Rectal smooth muscle tissue (tissue), 1 donor: ENCODE measurements at regions not wholly inside any gene's neighbourhood (a gene's known extent, or its start where the extent isn't known, plus 50 kb on each side); places are given as distances from the start of the nearest gene placed in this dataset.
"Not testable (repeated sequence)": the region's sequence is repeated elsewhere in the genome, so short reads cannot be mapped to it uniquely, and the experiment has no call there.

Experiments
- H3K27ac ChIP-seq: one replicate; pipeline ENCODE4 v1.7.0; 2013; ENCODE audit warnings: low read depth, low read length, inconsistent platforms
- H3K27me3 ChIP-seq: one replicate; pipeline ENCODE4 v1.7.0; 2013; ENCODE audit warnings: low read length; ENCODE audit not compliant: control insufficient read depth, insufficient read depth
- H3K36me3 ChIP-seq: one replicate; pipeline ENCODE4 v1.7.0; 2013; ENCODE audit warnings: low read length; ENCODE audit not compliant: control insufficient read depth, insufficient read depth
- H3K4me1 ChIP-seq: one replicate; pipeline ENCODE4 v1.7.0; 2013; ENCODE audit warnings: low read length; ENCODE audit not compliant: control insufficient read depth, insufficient read depth
- H3K4me3 ChIP-seq: one replicate; pipeline ENCODE4 v1.7.0; 2013; ENCODE audit warnings: low read length
- H3K9ac ChIP-seq: one replicate; pipeline ENCODE4 v1.7.0; 2013; ENCODE audit warnings: low read length

- not testable (repeated sequence) for H3K4me3 ChIP-seq, H3K27me3 ChIP-seq
Observed at GRCh38 chr3:87740894-87741293, 317.9 kb downstream of the CGGBP1 start.

GRCh38 chr3:87737817-87738216 lies 321.0 kb downstream of the CGGBP1 start:
- H3K4me3 ChIP-seq, H3K9ac ChIP-seq, H3K36me3 ChIP-seq, H3K27me3 ChIP-seq, H3K4me1 ChIP-seq, H3K27ac ChIP-seq: not testable (repeated sequence)

More at GRCh38 chr3:87740894-87741293, 317.9 kb downstream of the CGGBP1 start:
- H3K4me1 ChIP-seq, H3K36me3 ChIP-seq, H3K9ac ChIP-seq, H3K27ac ChIP-seq: not testable (repeated sequence)

GRCh38 chr3:87733671-87734367 lies 325.0 kb downstream of the CGGBP1 start:
- Histone ChIP-seq H3K4me3 (no peak overlapping the region), H3K9ac (no peak overlapping the region), H3K36me3 (no peaks in the 10 kb centered on the region), H3K27ac (no peak overlapping the region), H3K27me3 (no peaks in the 10 kb centered on the region), H3K4me1 (no peaks in the 10 kb centered on the region)

GRCh38 chr3:87732294-87732693 lies 326.5 kb downstream of the CGGBP1 start:
- H3K9ac ChIP-seq: no peak overlapping the region
- H3K4me3 ChIP-seq: no peak overlapping the region
- no peaks in the 10 kb centered on the region for H3K36me3 ChIP-seq
- no peaks in the 10 kb centered on the region for H3K4me1 ChIP-seq
- H3K27me3 ChIP-seq: no peaks in the 10 kb centered on the region
- H3K27ac ChIP-seq: no peak overlapping the region

GRCh38 chr3:87727783-87728182 lies 331.0 kb downstream of the CGGBP1 start:
- Histone ChIP-seq H3K9ac (no peak overlapping the region), H3K4me3 (no peak overlapping the region), H3K36me3 (no peaks in the 10 kb centered on the region), H3K27ac (no peak overlapping the region), H3K4me1 (no peaks in the 10 kb centered on the region), H3K27me3 (no peaks in the 10 kb centered on the region)

- no peak overlapping the region for H3K27ac ChIP-seq
- no peak overlapping the region for H3K4me3 ChIP-seq
- no peaks in the 10 kb centered on the region for H3K27me3 ChIP-seq
- H3K9ac ChIP-seq: no peak overlapping the region
- H3K4me1 ChIP-seq: no peaks in the 10 kb centered on the region
- H3K36me3 ChIP-seq: no peaks in the 10 kb centered on the region
Observed at GRCh38 chr3:87719060-87719459, 339.7 kb downstream of the CGGBP1 start.

GRCh38 chr3:87710511-87710910 lies 348.3 kb downstream of the CGGBP1 start:
- Histone ChIP-seq H3K36me3 (no peaks in the 10 kb centered on the region), H3K4me3 (no peak overlapping the region), H3K4me1 (no peaks in the 10 kb centered on the region), H3K9ac (no peak overlapping the region), H3K27me3 (no peaks in the 10 kb centered on the region), H3K27ac (no peak overlapping the region)

- Histone ChIP-seq H3K9ac (no peak overlapping the region), H3K27ac (no peak overlapping the region), H3K27me3 (no peaks in the 10 kb centered on the region)
Observed at GRCh38 chr3:87710028-87710427, 348.8 kb downstream of the CGGBP1 start.

GRCh38 chr3:87706176-87706575 lies 352.6 kb downstream of the CGGBP1 start:
- no peaks in the 10 kb centered on the region for H3K4me1 ChIP-seq
- no peak overlapping the region for H3K4me3 ChIP-seq
- no peaks in the 10 kb centered on the region for H3K36me3 ChIP-seq
- H3K27me3 ChIP-seq: no peaks in the 10 kb centered on the region
- H3K27ac ChIP-seq: no peak overlapping the region
- H3K9ac ChIP-seq: no peak overlapping the region

More at GRCh38 chr3:87710028-87710427, 348.8 kb downstream of the CGGBP1 start:
- H3K36me3 ChIP-seq: no peaks in the 10 kb centered on the region
- H3K4me1 ChIP-seq: no peaks in the 10 kb centered on the region
- no peak overlapping the region for H3K4me3 ChIP-seq

- Histone ChIP-seq H3K36me3 (no peaks in the 10 kb centered on the region), H3K9ac (no peak overlapping the region), H3K4me1 (no peaks in the 10 kb centered on the region), H3K27ac (no peak overlapping the region), H3K27me3 (no peaks in the 10 kb centered on the region), H3K4me3 (no peak overlapping the region)
Observed at GRCh38 chr3:87702600-87702999, 356.2 kb downstream of the CGGBP1 start.

GRCh38 chr3:87696124-87697013 lies 362.4 kb downstream of the CGGBP1 start:
- Histone ChIP-seq H3K9ac (no peak overlapping the region), H3K36me3 (no peaks in the 10 kb centered on the region), H3K27ac (no peak overlapping the region), H3K27me3 (no peaks in the 10 kb centered on the region), H3K4me3 (no peak overlapping the region), H3K4me1 (no peaks in the 10 kb centered on the region)

- H3K4me3 ChIP-seq: no peak overlapping the region
- H3K27me3 ChIP-seq: no peaks in the 10 kb centered on the region
- no peak overlapping the region for H3K9ac ChIP-seq
Observed at GRCh38 chr3:87694678-87695077, 364.1 kb downstream of the CGGBP1 start.

More at GRCh38 chr3:87694678-87695077, 364.1 kb downstream of the CGGBP1 start:
- Histone ChIP-seq H3K4me1 (no peaks in the 10 kb centered on the region), H3K36me3 (no peaks in the 10 kb centered on the region), H3K27ac (no peak overlapping the region)
